Activated CD4-positive, alpha-beta T cell treated with anti-CD3 and anti-CD28 coated beads for 1 hour (primary cell): ENCODE measurements at regions not wholly inside any gene's neighbourhood (a gene's known extent, or its start where the extent isn't known, plus 50 kb on each side); places are given as distances from the start of the nearest gene placed in this dataset.

Experiments
- DNase-seq: peaks from one replicate; pipeline ENCODE4 v3.0.0-alpha.2; 2020

- no peak for DNase-seq
Measured at GRCh38 chr12:124410354-124411175, 115.7 kb downstream of the RFLNA start.

GRCh38 chr12:124408822-124409517 is 114.1 kb downstream of the RFLNA start:
- no peak for DNase-seq

- DNase-seq, result no peak
Measured at GRCh38 chr12:124407074-124407473, 112.2 kb downstream of the RFLNA start.

GRCh38 chr12:124406043-124406442 is 111.2 kb downstream of the RFLNA start:
- DNase-seq, result no peak

- DNase-seq, result no peak
Measured at GRCh38 chr12:124405592-124405991, 110.7 kb downstream of the RFLNA start.

- DNase-seq, result no peak
Measured at GRCh38 chr12:124405151-124405550, 110.3 kb downstream of the RFLNA start.

- no peak for DNase-seq
Measured at GRCh38 chr12:124404162-124404784, 109.4 kb downstream of the RFLNA start.

GRCh38 chr12:124403273-124403672 is 108.4 kb downstream of the RFLNA start:
- no peak for DNase-seq

- DNase-seq, result no peak
Measured at GRCh38 chr12:124402248-124403066, 107.6 kb downstream of the RFLNA start.

- DNase-seq, result no peak
Measured at GRCh38 chr12:124401704-124402221, 106.9 kb downstream of the RFLNA start.

GRCh38 chr12:124400124-124400523 is 105.2 kb downstream of the RFLNA start:
- no peak for DNase-seq

- DNase-seq, result no peak
Measured at GRCh38 chr12:124399622-124400021, 104.7 kb downstream of the RFLNA start.

GRCh38 chr12:124398578-124399227 is 103.8 kb downstream of the RFLNA start:
- DNase-seq, result no peak

GRCh38 chr12:124397807-124398577 is 103.1 kb downstream of the RFLNA start:
- no peak for DNase-seq

- no peak for DNase-seq
Measured at GRCh38 chr12:124397399-124397679, 102.4 kb downstream of the RFLNA start.

GRCh38 chr12:124396544-124397398 is 101.9 kb downstream of the RFLNA start:
- DNase-seq, result no peak

- no peak for DNase-seq
Measured at GRCh38 chr12:124395986-124396385, 101.1 kb downstream of the RFLNA start.

GRCh38 chr12:124395284-124395752 is 100.4 kb downstream of the RFLNA start:
- no peak for DNase-seq

GRCh38 chr12:124394462-124395128 is 99.7 kb downstream of the RFLNA start:
- DNase-seq, result no peak

- DNase-seq, result no peak
Measured at GRCh38 chr12:124393831-124394230, 98.9 kb downstream of the RFLNA start.
